Adrenal gland (tissue), 5 donors: ENCODE measurements at regions not wholly inside any gene's neighbourhood (a gene's known extent, or its start where the extent isn't known, plus 50 kb on each side); places are given as distances from the start of the nearest gene placed in this dataset.

Experiments used
- CTCF ChIP-seq, 6 experiments: fragments of 450-650 bp in 4 of 6; fragments of 200-600 bp in 2 of 6; sonication (generic) in 1 of 6; IDR thresholded peaks; 1 replicate in 5 of 6; 2 replicates in 1 of 6; pipeline versions ENCODE4 v1.5.1 to v1.8.0; 2016 to 2021; ENCODE audit warnings: antibody characterized with exemption in 6 of 6, mild to moderate bottlenecking in 2 of 6, moderate library complexity in 1 of 6
- POLR2A ChIP-seq, 2 donors: fragments of 450-650 bp; IDR thresholded peaks; one replicate each; pipeline ENCODE4 v1.6.1; 2017; ENCODE audit warnings: antibody characterized with exemption in 2 of 2, mild to moderate bottlenecking in 2 of 2, moderate library complexity in 1 of 2
- donor health status: DM: no; HTN: no; CAD: no.

DNA sequence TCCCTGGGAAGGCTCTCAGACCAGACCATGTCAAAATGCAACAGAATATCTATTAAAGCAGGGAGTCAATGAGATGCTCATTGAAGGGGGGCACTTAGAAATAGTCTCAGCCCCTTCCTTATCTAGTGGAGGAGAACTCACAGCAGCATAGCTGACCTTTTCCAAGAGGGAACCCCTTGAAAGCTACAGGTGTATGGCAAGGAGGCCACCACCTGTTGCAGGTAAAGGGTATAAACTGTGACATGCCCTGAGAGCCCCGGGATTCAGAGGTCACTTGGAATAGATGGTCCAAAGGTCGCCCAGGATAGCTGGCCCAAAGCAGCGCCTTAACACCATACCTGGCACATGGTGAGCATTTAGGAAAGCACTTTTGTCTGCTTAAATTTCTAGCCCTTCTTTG lies 120.2 kb upstream of the RPL38 start:
- TF ChIP-seq CTCF (IDR thresholded peaks at IDR 0.05) (no peak), POLR2A (IDR thresholded peaks at IDR 0.05) (no peak)
